HG02840 (cell line): ENCODE measurements at regions not wholly inside any gene's neighbourhood (a gene's known extent, or its start where the extent isn't known, plus 50 kb on each side); places are given as distances from the start of the nearest gene placed in this dataset.
"Not testable (repeated sequence)": the region's sequence is repeated elsewhere in the genome, so short reads cannot be mapped to it uniquely, and the experiment has no call there.

Experiments used
- ATAC-seq: cut with Tn5 transposase; IDR thresholded peaks from one replicate; pipeline ENCODE4 v1.9.1; 2021; ENCODE audit warnings: mild to moderate bottlenecking, moderate library complexity, moderate number of reproducible peaks; ENCODE audit not compliant: unreplicated experiment, low FRiP score

- no peak for ATAC-seq
These were observed 234.1 kb downstream of the LRRC70 start for GRCh38 chr5:62812621-62813255.

- ATAC-seq: not testable (repeated sequence)
These were observed 226.2 kb downstream of the LRRC70 start for GRCh38 chr5:62804819-62805218.

DNA sequence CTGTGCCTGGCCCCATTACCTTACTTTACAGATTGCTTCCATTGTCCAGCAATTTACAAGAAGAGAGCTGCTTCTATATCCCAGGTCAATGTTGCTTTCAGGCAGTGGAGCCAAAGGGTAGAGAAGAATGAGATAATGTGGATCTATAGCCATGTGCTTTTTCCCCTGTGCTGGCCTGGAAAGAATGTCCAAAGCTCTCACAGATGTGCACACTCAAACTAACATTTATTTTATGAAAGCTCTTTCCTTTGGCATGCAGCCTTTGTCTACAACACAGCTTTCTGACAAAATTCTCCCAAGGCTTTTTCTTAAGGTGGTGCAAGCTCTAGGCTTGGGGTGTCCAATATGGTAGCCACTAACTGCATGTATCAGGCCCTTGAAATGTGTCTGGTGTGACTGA lies 217.3 kb downstream of the LRRC70 start:
- no peak for ATAC-seq

GRCh38 chr5:62794456-62794855 lies 215.8 kb downstream of the LRRC70 start:
- ATAC-seq: no peak

- no peak for ATAC-seq
These were observed 212.4 kb downstream of the LRRC70 start for GRCh38 chr5:62791059-62791458.

DNA sequence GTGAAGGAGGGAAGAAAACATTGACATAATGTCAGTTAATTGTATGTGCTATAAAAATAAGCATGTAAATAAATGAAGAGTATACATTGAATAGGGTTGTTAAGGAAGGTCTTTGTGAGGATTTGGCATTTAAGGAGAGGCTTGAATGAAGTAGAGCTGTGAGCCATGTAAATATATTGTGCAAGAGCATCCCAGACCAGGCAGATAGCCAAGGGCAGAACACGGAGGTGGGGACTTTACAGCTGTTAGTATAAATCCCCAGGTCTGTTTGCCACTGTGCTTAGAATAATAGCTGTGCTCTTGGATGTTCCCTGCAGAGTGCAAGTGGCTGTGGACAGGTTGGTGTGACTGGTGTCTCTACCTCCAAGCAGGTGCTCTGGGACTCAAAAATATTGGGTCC lies 211.7 kb downstream of the LRRC70 start:
- no peak for ATAC-seq

DNA sequence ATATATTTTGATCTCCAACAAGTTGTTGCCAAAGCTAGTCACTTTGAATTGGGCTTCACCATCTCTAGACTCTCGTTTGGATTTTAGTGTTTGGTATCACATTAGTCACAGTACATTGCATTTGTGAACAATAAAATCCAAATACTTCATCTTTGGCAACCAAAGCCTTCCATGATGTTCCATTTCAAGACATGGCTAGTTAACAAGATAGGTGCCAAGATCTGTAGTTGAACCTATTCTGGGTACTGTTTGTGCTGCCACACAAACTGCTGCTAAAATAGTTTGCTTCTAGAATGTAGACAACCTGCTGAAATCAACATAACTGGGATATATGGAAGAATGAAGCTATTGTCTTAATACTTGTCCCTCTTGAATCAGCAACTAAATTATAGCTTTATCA lies 207.5 kb downstream of the LRRC70 start:
- no peak for ATAC-seq

- ATAC-seq: no peak
These were observed 207.0 kb downstream of the LRRC70 start for GRCh38 chr5:62785588-62785987.

DNA sequence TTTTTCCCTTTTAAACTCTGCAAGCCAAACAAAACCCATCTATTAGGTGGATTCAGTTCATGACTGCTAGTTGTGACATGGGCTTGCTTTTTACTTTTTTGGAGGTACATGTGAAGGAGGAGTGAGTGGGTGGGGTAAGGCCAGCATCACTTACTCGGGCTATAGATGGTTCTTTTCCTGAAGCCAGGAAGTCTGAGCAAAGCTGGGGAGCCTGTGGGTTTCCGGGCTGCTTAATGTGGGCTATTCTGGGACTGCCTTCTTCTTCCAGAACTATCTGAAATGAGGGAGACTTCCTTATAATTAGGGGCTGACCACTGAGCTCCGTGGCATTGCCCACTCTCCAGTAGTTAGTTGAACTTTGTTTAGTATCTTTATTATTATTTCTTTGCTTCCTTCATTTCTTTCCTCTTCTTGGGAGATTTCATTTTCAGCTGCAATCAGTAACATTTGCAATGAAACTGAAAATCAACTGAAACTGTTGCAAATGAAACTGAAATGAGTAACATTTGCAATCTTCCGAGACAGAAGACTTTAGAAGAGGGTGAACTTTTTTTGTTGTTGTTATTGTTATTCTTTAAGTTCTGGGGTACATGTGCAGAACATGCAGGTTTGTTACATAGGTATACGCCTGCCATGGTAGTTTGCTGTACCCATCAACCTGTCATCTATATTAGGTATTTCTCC lies 204.9 kb downstream of the LRRC70 start:
- no peak for ATAC-seq

GRCh38 chr5:62780888-62781287 lies 202.3 kb downstream of the LRRC70 start:
- no peak for ATAC-seq

DNA sequence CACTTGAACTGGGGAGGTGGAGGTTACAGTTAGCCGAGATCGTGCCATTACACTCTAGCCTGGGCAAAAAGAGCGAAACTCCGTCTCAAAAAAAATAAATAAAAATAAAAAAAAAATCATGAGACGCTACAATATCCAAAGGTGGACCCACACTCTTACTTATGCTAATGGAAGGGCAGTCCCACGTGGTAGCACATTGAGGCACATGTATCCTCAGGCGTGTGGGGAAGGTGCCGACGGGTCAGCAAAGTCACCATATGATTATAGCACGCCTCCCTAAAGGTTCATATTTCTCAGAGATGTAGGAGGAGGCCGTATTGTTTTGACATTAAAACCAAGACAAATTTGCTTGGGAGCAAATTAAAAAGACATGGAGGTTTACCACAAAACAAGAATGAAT lies 201.6 kb downstream of the LRRC70 start:
- no peak for ATAC-seq

- no peak for ATAC-seq
These were observed 200.4 kb downstream of the LRRC70 start for GRCh38 chr5:62779010-62779422.

DNA sequence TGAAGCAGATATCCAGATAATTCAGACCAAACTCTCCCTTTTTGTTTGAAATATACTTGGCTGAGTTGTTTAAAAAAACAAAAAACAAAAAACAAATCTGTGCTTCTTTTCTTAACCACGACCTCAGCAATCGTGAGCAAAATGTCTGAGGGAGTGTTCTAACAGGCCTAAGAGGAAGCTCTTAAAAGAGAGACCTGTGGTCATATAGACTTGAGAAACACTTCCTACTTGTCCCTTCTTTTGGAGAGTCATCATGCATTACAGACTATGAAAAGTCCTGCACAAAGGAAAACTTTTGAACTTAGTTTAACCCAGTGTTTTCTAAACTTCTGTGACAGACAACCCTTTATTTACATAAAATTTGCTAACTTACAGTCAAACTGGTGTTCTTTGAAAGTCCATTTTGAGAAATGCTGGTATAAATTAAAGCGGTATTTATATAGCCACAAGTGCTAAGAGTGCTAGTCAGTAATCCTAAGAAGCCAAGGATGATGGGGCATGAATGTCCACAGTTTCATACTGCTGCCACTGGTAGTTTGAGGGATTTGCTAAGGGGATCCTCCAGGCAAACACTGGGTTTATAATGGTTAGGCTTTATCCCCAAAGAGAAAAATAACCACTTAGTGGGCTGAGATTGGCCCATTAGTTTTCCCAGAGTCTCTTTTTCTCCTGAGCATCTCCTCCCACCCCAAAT lies 199.8 kb downstream of the LRRC70 start:
- ATAC-seq: no peak

DNA sequence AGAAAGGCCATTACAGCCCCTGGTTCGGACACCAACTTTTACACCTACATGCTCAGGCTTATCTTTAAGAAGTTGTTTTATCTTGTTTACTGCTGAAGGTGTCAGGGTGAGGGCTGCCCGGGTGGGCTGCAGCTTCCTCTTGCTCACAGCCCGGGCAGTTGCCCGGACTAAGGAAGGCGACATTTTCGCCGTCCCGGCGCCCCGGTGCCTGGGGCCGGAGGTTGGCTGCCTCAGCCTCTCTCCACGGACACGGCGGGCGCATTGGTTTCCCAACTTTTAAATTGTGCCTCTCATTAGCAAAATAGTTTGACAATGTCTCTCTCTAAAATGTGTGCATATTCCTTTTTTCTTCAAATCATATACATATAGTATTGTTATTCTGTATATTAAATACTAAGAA lies 198.5 kb downstream of the LRRC70 start:
- not testable (repeated sequence) for ATAC-seq

- not testable (repeated sequence) for ATAC-seq
These were observed 198.0 kb downstream of the LRRC70 start for GRCh38 chr5:62776592-62776991.

- ATAC-seq: no peak
These were observed 194.8 kb downstream of the LRRC70 start for GRCh38 chr5:62773460-62773859.

GRCh38 chr5:62771341-62771740 lies 192.7 kb downstream of the LRRC70 start:
- no peak for ATAC-seq

GRCh38 chr5:62767650-62768049 lies 189.0 kb downstream of the LRRC70 start:
- no peak for ATAC-seq

- no peak for ATAC-seq
These were observed 188.5 kb downstream of the LRRC70 start for GRCh38 chr5:62767077-62767476.

GRCh38 chr5:62762503-62762902 lies 183.9 kb downstream of the LRRC70 start:
- ATAC-seq: no peak

- ATAC-seq: not testable (repeated sequence)
These were observed 179.1 kb downstream of the LRRC70 start for GRCh38 chr5:62757686-62758085.

DNA sequence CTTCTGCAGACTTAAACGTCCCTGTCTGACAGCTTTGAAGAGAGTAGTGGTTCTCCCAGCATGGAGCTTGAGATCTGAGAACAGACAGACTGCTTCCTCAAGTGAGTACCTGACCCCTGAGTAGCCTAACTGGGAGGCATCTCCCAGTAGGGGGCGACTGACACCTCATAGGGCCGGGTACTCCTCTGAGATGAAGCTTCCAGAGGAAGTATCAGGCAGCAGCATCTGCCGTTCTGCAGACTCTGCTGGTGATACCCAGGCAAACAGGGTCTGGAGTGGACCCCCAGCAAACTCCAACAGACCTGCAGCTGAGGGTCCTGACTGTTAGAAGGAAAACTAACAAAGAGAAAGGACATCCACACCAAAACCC lies 174.4 kb downstream of the LRRC70 start:
- ATAC-seq: not testable (repeated sequence)
